ENCODE measurements at regions not wholly inside any gene's neighbourhood (a gene's known extent, or its start where the extent isn't known, plus 50 kb on each side); places are given as distances from the start of the nearest gene placed in this dataset.

DNA sequence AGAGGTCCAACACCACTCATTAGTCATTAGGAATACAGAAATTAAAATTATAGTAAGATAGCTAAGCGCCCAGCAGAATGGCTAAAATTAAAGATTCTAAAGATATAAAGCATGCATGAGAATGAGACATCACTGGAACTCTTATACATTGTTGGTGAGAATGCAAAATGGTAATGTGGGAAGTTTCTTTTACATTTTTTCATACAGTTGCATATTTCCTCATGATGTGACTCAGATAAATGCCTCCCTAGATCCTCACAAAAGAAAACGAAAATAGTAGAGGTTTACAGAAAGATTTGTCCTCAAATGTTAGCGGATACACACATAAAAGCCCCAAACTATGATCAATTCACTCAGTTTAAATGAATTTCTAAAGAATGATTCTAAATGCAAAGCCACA, 633.7 kb upstream of the GJE1 start:
- no peak for TF ChIP-seq YY1 (IDR thresholded peaks at IDR 0.05; ENCODE audit: insufficient read depth, insufficient read length)
- TF ChIP-seq ZNF274 (IDR thresholded peaks at IDR 0.05; ENCODE audit: low read depth, low read length): no peak
- no peak for TF ChIP-seq SUZ12 (IDR thresholded peaks at IDR 0.05; ENCODE audit: extremely low read depth, insufficient read depth, insufficient read length)
